ENCODE measurements at regions not wholly inside any gene's neighbourhood (a gene's known extent, or its start where the extent isn't known, plus 50 kb on each side); places are given as distances from the start of the nearest gene placed in this dataset.

DNA sequence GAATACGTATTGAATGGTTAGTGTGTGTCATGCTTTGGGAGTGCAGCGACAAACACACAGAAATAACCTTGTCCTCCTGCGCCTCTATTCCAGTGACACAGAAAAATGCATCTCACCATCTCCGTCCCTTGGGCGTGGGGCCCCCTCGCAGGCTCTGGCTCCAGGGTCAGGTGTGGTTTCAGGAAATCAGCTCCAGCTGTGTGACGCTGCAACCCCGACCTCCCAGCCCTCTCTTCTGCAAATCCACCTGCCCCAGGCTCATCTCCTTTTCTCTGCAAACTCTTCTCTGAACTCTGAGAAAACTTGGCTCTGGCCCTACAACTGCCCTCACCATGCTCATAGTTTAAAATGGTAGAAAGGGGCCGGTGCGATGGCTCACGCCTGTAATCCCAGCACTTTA is 51.3 kb upstream of the ZNF536 start:
- no peak for TF ChIP-seq CTCF (IDR thresholded peaks at IDR 0.05; ENCODE audit: low read depth, low read length)
- no peak for TF ChIP-seq EZH2phosphoT487 (IDR thresholded peaks at IDR 0.05; ENCODE audit: low read depth)

Measured in OCI-LY3 (cell line).